HepG2 (cell line): ENCODE measurements at regions not wholly inside any gene's neighbourhood (a gene's known extent, or its start where the extent isn't known, plus 50 kb on each side); places are given as distances from the start of the nearest gene placed in this dataset.

Source experiments
- BRD4 ChIP-seq: sonication (generic); formaldehyde crosslinking; IDR thresholded peaks from 2 replicates; pipeline ENCODE4 v1.4.0; 2020; ENCODE audit warnings: missing genetic modification reagents
- DDIT3 ChIP-seq: sonication (generic); formaldehyde crosslinking; IDR thresholded peaks from 2 replicates; pipeline ENCODE4 v1.4.0; 2020; ENCODE audit warnings: mild to moderate bottlenecking, missing genetic modification reagents
- ELF3 ChIP-seq: IDR thresholded peaks from 2 replicates; pipeline ENCODE4 v1.6.1; 2016; ENCODE audit warnings: missing genetic modification reagents, missing compliant biosample characterization
- MXD4 ChIP-seq: IDR thresholded peaks from 2 replicates; pipeline ENCODE4 v1.6.1; 2016; ENCODE audit warnings: mild to moderate bottlenecking, missing biosample characterization, missing genetic modification reagents
- NFIC ChIP-seq: IDR thresholded peaks from 2 replicates; pipeline ENCODE4 v1.6.1; 2012; ENCODE audit warnings: mild to moderate bottlenecking, low read length, inconsistent platforms
- NFKBIZ ChIP-seq: IDR thresholded peaks from 2 replicates; pipeline ENCODE4 v1.6.1; 2018; ENCODE audit warnings: missing genetic modification reagents, missing compliant biosample characterization
- NR2C2 ChIP-seq: sonication (generic); formaldehyde crosslinking; IDR thresholded peaks from 2 replicates; pipeline ENCODE4 v1.4.0; 2020; ENCODE audit warnings: missing genetic modification reagents, mild to moderate bottlenecking, moderate library complexity, borderline replicate concordance
- NR2F1 ChIP-seq, 2 experiments: fragments of 450-650 bp in 1 of 2; formaldehyde crosslinking in 1 of 2; IDR thresholded peaks; 2 replicates each; pipeline versions ENCODE4 v1.5.0 to v1.6.1; 2016 to 2020; ENCODE audit warnings: mild to moderate bottlenecking in 1 of 2, missing compliant biosample characterization in 1 of 2, missing genetic modification reagents in 1 of 2, moderate library complexity in 1 of 2
- PBX3 ChIP-seq: sonication (generic); formaldehyde crosslinking; IDR thresholded peaks from 2 replicates; pipeline ENCODE4 v1.8.1; 2023; ENCODE audit warnings: missing genetic modification reagents, inconsistent platforms, borderline replicate concordance
- REST ChIP-seq, 2 experiments: IDR thresholded peaks; 2 replicates each; pipeline ENCODE4 v1.6.1; 2011 to 2012; ENCODE audit warnings: low read length in 2 of 2, borderline replicate concordance in 1 of 2, low read depth in 1 of 2, mild to moderate bottlenecking in 1 of 2, moderate library complexity in 1 of 2
- ZNF121 ChIP-seq: sonication (generic); formaldehyde crosslinking; IDR thresholded peaks from 2 replicates; pipeline ENCODE4 v1.5.0; 2020; ENCODE audit warnings: mild to moderate bottlenecking, missing genetic modification reagents
- ZNF143 ChIP-seq: sonication (generic); formaldehyde crosslinking; IDR thresholded peaks from 2 replicates; pipeline ENCODE4 v1.4.0; 2020; ENCODE audit warnings: missing genetic modification reagents
- ZNF253 ChIP-seq: sonication (generic); formaldehyde crosslinking; IDR thresholded peaks from 2 replicates; pipeline ENCODE4 v1.8.0; 2022; ENCODE audit warnings: mild to moderate bottlenecking, missing genetic modification reagents, borderline replicate concordance
- ZNF264 ChIP-seq: sonication (generic); formaldehyde crosslinking; IDR thresholded peaks from 2 replicates; pipeline ENCODE4 v1.4.0; 2020; ENCODE audit warnings: missing genetic modification reagents
- ZNF354B ChIP-seq: sonication (generic); formaldehyde crosslinking; IDR thresholded peaks from 2 replicates; pipeline ENCODE4 v1.8.0; 2022; ENCODE audit warnings: mild to moderate bottlenecking, missing genetic modification reagents
- ZNF441 ChIP-seq: sonication (generic); formaldehyde crosslinking; IDR thresholded peaks from 2 replicates; pipeline ENCODE4 v1.7.0; 2021; ENCODE audit warnings: missing genetic modification reagents, borderline replicate concordance
- ZNF484 ChIP-seq: sonication (generic); formaldehyde crosslinking; IDR thresholded peaks from 2 replicates; pipeline ENCODE4 v1.5.1; 2020; ENCODE audit warnings: mild to moderate bottlenecking, low read depth, missing genetic modification reagents, borderline replicate concordance
- ZNF496 ChIP-seq: sonication (generic); formaldehyde crosslinking; IDR thresholded peaks from 2 replicates; pipeline ENCODE4 v1.8.1; 2023; ENCODE audit warnings: mild to moderate bottlenecking, moderate library complexity, missing genetic modification reagents; ENCODE audit not compliant: insufficient replicate concordance
- ZNF576 ChIP-seq: sonication (generic); formaldehyde crosslinking; IDR thresholded peaks from 2 replicates; pipeline ENCODE4 v1.4.0; 2020; ENCODE audit warnings: mild to moderate bottlenecking, missing genetic modification reagents
- ZNF747 ChIP-seq: sonication (generic); formaldehyde crosslinking; IDR thresholded peaks from 2 replicates; pipeline ENCODE4 v1.8.1; 2023; ENCODE audit warnings: missing genetic modification reagents, mild to moderate bottlenecking, borderline replicate concordance
- ZNF776 ChIP-seq: sonication (generic); formaldehyde crosslinking; IDR thresholded peaks from 2 replicates; pipeline ENCODE4 v1.4.0; 2020; ENCODE audit warnings: mild to moderate bottlenecking, missing genetic modification reagents

- TF ChIP-seq DDIT3 (CRISPR knock-in tag): no peak
- no peak for TF ChIP-seq ZNF484 (CRISPR knock-in tag)
- peak; percentile 63; the same call in 1 of the 2 replicates for TF ChIP-seq ZNF354B (CRISPR knock-in tag)
- peak; percentile 24; the same call in 1 of the 2 replicates for TF ChIP-seq ZNF776 (CRISPR knock-in tag)
- no peak; a peak in 1 of 4 replicates for TF ChIP-seq NR2F1 (CRISPR knock-in tag; IDR thresholded peaks at IDR 0.05)
- 0 out of 2 replicates have a peak, but pooled peaks have one; percentile 50 for TF ChIP-seq MXD4 (CRISPR knock-in tag)
- peak; percentile 84 for TF ChIP-seq ZNF576
- TF ChIP-seq ZNF264 (CRISPR knock-in tag): peak; percentile 43; the same call in 1 of the 2 replicates
- peak; percentile 86; the same call in 1 of the 2 replicates for TF ChIP-seq ZNF747 (CRISPR knock-in tag)
- TF ChIP-seq NFKBIZ: no peak; the same call in none of the 2 replicates
- no peak for TF ChIP-seq PBX3 (CRISPR knock-in tag)
- TF ChIP-seq ZNF253 (CRISPR knock-in tag): peak; percentile 43; the same call in 1 of the 2 replicates
- TF ChIP-seq NFIC: no peak
- TF ChIP-seq ZNF496 (CRISPR knock-in tag): no peak
- no peak for TF ChIP-seq BRD4 (CRISPR knock-in tag)
- TF ChIP-seq ZNF121: peak; percentile 67; the same call in 1 of the 2 replicates
- TF ChIP-seq REST (IDR thresholded peaks at IDR 0.05; ENCODE audit: borderline replicate concordance in 1 of 2, low read depth in 1 of 2, low read length in 2 of 2): no peak
- TF ChIP-seq NR2C2 (CRISPR knock-in tag): peak; percentile 68
- TF ChIP-seq ZNF143 (CRISPR knock-in tag): peak; percentile 45; the same call in 1 of the 2 replicates
- peak; percentile 53 for TF ChIP-seq ELF3
- TF ChIP-seq ZNF441 (CRISPR knock-in tag): peak; percentile 58
These were observed 130.5 kb downstream of the CEBPB start (continued) for GRCh38 chr20:50320901-50321796.
